Naive thymus-derived CD4-positive, alpha-beta T cell (primary cell): ENCODE measurements at regions not wholly inside any gene's neighbourhood (a gene's known extent, or its start where the extent isn't known, plus 50 kb on each side); places are given as distances from the start of the nearest gene placed in this dataset.

Experiments
- ATAC-seq: fragments of 150-1000 bp; cut with Tn5 transposase; 2 replicates; pipeline ENCODE4 v1.10.0; 2021; ENCODE audit warnings: mild to moderate bottlenecking, moderate library complexity
- CTCF ChIA-PET: fragments of 350-600 bp; sonication (Branson Sonifier 250); formaldehyde crosslinking; loops from one replicate; lab custom pipeline; 2021; ENCODE audit warnings: antibody characterized with exemption; lab: Charles Lee
- POLR2A ChIA-PET: fragments of 350-600 bp; sonication (Branson Sonifier 250); formaldehyde crosslinking; loops from one replicate; lab custom pipeline; 2021; ENCODE audit warnings: antibody characterized with exemption, inconsistent platforms; lab: Charles Lee
- DNase-seq, 9 donors: peaks; one replicate each; pipeline versions ENCODE4 v3.0.0 to v3.0.0-alpha.2; 2020 to 2022; ENCODE audit warnings: mixed read lengths in 1 of 9
- H3K27ac ChIP-seq: one replicate; pipeline ENCODE4 v1.7.0; 2013; ENCODE audit warnings: mild to moderate bottlenecking, low read depth, low read length, moderate library complexity
- H3K27me3 ChIP-seq, 2 donors: one replicate each; pipeline ENCODE4 v1.7.0; 2013; ENCODE audit warnings: low read length in 2 of 2, mild to moderate bottlenecking in 2 of 2, moderate library complexity in 2 of 2; ENCODE audit not compliant: control insufficient read depth in 2 of 2, insufficient read depth in 2 of 2
- H3K36me3 ChIP-seq, 3 experiments: 1 replicate in 2 of 3; 2 replicates in 1 of 3; pipeline ENCODE4 v1.7.0; 2013; ENCODE audit warnings: low read length in 3 of 3, mild to moderate bottlenecking in 3 of 3, moderate library complexity in 1 of 3; ENCODE audit not compliant: insufficient read depth in 3 of 3, control insufficient read depth in 2 of 3
- H3K4me1 ChIP-seq, 2 donors: one replicate each; pipeline ENCODE4 v1.7.0; 2013; ENCODE audit warnings: low read length in 2 of 2, mild to moderate bottlenecking in 2 of 2, moderate library complexity in 1 of 2; ENCODE audit not compliant: control insufficient read depth in 2 of 2, insufficient read depth in 2 of 2
- H3K4me3 ChIP-seq: 2 replicates; pipeline ENCODE4 v1.7.0; 2013; ENCODE audit warnings: mild to moderate bottlenecking, low read length
- H3K9me3 ChIP-seq, 3 experiments: 1 replicate in 2 of 3; 2 replicates in 1 of 3; pipeline ENCODE4 v1.7.0; 2013; ENCODE audit warnings: low read length in 3 of 3; ENCODE audit not compliant: control insufficient read depth in 2 of 3
- H3K27ac Mint-ChIP-seq, 9 donors: one replicate each; pipeline ENCODE4 v1.8.0; 2020 to 2022; ENCODE audit warnings: mixed read lengths in 9 of 9, mild to moderate bottlenecking in 8 of 9, moderate library complexity in 5 of 9, inconsistent platforms in 2 of 9
- H3K27me3 Mint-ChIP-seq, 5 donors: one replicate each; pipeline ENCODE4 v1.8.0; 2021 to 2022; ENCODE audit warnings: mixed read lengths in 5 of 5, mild to moderate bottlenecking in 1 of 5
- H3K36me3 Mint-ChIP-seq, 5 donors: one replicate each; pipeline ENCODE4 v1.8.0; 2020 to 2022; ENCODE audit warnings: mixed read lengths in 5 of 5, mild to moderate bottlenecking in 3 of 5, inconsistent platforms in 1 of 5
- H3K4me1 Mint-ChIP-seq, 7 donors: one replicate each; pipeline ENCODE4 v1.8.0; 2020 to 2022; ENCODE audit warnings: mixed read lengths in 7 of 7, mild to moderate bottlenecking in 3 of 7, inconsistent platforms in 1 of 7
- H3K4me3 Mint-ChIP-seq, 10 donors: one replicate each; pipeline ENCODE4 v1.8.0; 2020 to 2022; ENCODE audit warnings: mild to moderate bottlenecking in 10 of 10, mixed read lengths in 10 of 10, moderate library complexity in 6 of 10, inconsistent platforms in 2 of 10
- H3K9me3 Mint-ChIP-seq, 11 donors: one replicate each; pipeline ENCODE4 v1.8.0; 2020 to 2022; ENCODE audit warnings: mixed read lengths in 11 of 11, mild to moderate bottlenecking in 4 of 11, inconsistent platforms in 1 of 11, moderate library complexity in 1 of 11
- intact Hi-C, 2 donors: fragments of 100-400 bp; cut with micrococcal nuclease; formaldehyde crosslinking; loops; one replicate each; pipeline ENCODE4 v1.15.1; 2023

DNA sequence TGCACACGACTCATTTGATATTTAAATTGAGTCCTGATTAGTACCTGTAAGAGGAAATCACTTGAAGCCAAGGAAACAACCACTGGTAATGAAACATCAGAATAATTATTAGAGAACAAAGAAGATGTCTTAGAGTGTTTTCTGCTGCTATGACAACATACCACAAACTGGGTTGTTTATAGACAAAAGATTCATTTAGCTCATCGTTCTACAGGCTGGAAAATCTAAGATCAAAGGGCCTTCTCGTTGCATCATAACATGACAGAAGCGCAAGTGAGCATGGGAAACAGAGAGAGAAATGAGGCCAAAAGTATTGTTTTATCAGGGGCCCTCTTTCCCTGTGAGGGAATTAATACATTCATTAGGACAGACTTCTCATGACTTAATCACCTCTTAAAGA is 1024.0 kb upstream of the PCDH9 start:
- Histone ChIP-seq H3K4me1 (no peaks in the 10 kb centered on the region), H3K4me3 (no peak overlapping the region), H3K9me3 (no peaks in the 10 kb centered on the region), H3K27me3 (no peaks in the 10 kb centered on the region), H3K27ac (no peak overlapping the region), H3K36me3 (no peaks in the 10 kb centered on the region)
- H3K4me1 Mint-ChIP-seq = no peaks in the 10 kb centered on the region
- ChIA-PET CTCF (no interaction called here), POLR2A (no interaction called here)
- no peak for DNase-seq
- H3K27ac Mint-ChIP-seq = no peak overlapping the region
- no peak overlapping the region for H3K4me3 Mint-ChIP-seq
- intact Hi-C loops = no loop called here
- peaks cover 0 to 20% (median 4%) of the 10 kb centered on the region in 11 donors for H3K9me3 Mint-ChIP-seq
- ATAC-seq = no peak
- no peaks in the 10 kb centered on the region for H3K27me3 Mint-ChIP-seq
- H3K36me3 Mint-ChIP-seq = no peaks in the 10 kb centered on the region

DNA sequence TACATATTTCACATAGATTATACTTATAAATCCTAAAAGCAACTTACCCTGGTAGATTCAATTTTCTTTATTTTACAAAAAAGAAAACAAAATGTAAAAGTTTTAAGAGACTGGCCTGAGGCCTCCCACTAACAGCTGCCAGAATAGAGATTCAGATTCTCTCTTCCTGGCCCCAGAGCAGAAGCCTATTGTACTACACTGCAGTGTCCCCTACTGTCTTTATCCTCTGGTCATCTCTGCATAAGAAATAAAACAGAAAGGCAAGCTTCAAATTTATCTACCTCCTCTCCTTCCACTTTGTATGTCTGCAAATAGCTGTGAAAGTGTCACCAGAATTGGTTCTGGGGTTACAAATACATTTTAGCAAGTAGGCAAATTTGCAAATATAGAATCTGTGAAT is 1004.1 kb upstream of the PCDH9 start:
- Histone ChIP-seq H3K27ac (no peak overlapping the region), H3K27me3 (no peaks in the 10 kb centered on the region), H3K4me1 (no peaks in the 10 kb centered on the region), H3K9me3 (no peaks in the 10 kb centered on the region), H3K4me3 (no peak overlapping the region), H3K36me3 (no peaks in the 10 kb centered on the region)
- Mint-ChIP-seq H3K27ac (no peak overlapping the region), H3K4me3 (no peak overlapping the region), H3K27me3 (no peaks in the 10 kb centered on the region), H3K9me3 (peaks cover 0 to 17% (median 3%) of the 10 kb centered on the region in 11 donors), H3K36me3 (no peaks in the 10 kb centered on the region), H3K4me1 (peaks cover 0 to 2% (median 0%) of the 10 kb centered on the region in 7 donors)
- ATAC-seq (no peak), DNase-seq (no peak)
- POLR2A ChIA-PET = no interaction called here
- CTCF ChIA-PET = no interaction called here
- intact Hi-C loops = no loop called here

DNA sequence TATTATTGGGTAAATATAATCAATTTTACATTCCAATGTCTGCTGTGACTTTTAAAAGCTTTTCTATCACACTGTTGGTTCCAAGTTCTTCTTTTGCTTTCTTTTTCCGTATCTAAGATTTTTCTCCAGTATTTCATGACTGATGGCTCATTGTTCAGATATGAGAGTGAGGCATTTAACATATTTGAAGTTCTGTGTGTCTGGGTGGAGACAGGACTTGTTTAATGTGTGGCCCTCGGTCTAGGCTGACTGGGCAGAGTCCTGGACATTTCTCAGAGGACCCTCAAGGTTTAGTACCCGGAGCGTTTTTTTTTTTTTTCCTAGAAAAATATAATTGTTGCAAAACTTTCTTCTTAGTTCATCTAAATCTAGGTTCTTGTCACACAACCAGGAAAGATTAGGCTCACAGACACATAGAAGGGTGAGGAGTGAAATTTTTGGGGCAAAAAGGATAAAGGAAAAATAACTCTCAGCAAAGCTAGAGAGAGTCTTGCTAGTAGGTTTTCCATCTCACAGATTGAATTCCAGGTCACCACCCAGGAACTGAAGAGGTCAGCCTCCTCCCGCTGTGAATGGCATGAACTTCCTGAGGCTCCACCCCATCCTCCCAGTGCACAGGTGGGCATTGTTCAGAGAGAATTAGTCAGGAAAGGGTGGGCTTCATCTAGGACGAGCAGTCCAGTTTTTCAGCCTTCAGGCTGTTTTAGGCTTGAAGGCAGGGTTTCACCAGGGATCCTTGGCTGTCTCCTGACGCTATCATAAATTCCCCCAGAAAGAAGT is 1002.4 kb upstream of the PCDH9 start:
- H3K4me1 Mint-ChIP-seq = no peaks in the 10 kb centered on the region
- intact Hi-C loops = no loop called here
- ATAC-seq = no peak
- ChIA-PET CTCF (interaction anchor here (0.8 kb wide), 1 partner anchor 13 kb away, joined by 3 read pairs; no protein-coding TSS in a partner anchor), POLR2A (interaction anchor here (0.7 kb wide), 1 partner anchor 49 kb away, joined by 3 read pairs; no protein-coding TSS in a partner anchor)
- H3K27ac ChIP-seq = no peak overlapping the region
- no peaks in the 10 kb centered on the region for H3K27me3 Mint-ChIP-seq
- no peak for DNase-seq
- H3K9me3 Mint-ChIP-seq = peaks cover 0 to 22% (median 4%) of the 10 kb centered on the region in 11 donors
- H3K36me3 ChIP-seq = no peaks in the 10 kb centered on the region
- no peaks in the 10 kb centered on the region for H3K4me1 ChIP-seq
- no peaks in the 10 kb centered on the region for H3K9me3 ChIP-seq
- no peak overlapping the region for H3K4me3 ChIP-seq
- no peaks in the 10 kb centered on the region for H3K36me3 Mint-ChIP-seq
- no peak overlapping the region for H3K27ac Mint-ChIP-seq
- no peak overlapping the region for H3K4me3 Mint-ChIP-seq
- H3K27me3 ChIP-seq = no peaks in the 10 kb centered on the region

DNA sequence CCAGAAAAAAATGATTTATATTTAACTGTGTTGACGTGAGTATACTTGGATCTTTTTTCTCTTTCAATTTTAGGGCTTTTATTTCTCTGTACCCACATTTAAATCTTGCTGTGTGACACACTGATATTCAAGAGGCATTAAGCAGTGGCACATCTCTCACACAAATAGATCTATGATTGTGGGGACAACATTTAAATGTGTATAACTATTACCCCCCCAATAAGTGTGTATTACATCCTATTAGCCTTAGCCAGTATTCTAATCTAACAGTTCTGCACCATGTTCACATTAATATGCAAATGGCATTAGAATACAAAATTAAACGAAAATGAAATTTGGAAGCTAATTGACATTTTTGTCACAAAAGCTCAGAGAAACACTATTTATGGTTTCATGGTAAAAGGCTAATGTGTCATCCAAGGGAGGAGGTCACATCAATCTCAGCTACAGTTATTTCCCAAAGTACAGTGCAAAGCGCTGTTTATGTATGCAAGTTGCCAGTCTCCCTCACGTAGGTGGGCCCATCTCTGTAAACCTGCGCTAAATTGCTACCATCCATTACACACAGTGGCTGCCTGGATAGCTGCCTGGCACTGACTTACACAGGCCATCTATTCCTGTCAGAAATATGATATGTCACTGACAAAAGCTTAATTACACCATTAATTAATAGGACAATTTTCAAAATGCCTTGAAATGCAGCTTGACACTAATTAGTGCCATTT is 984.7 kb upstream of the PCDH9 start:
- no peak overlapping the region for H3K27ac ChIP-seq
- H3K4me1 Mint-ChIP-seq = no peaks in the 10 kb centered on the region
- no peaks in the 10 kb centered on the region for H3K36me3 ChIP-seq
- no peak overlapping the region for H3K4me3 ChIP-seq
- DNase-seq (no peak), ATAC-seq (no peak)
- H3K27me3 Mint-ChIP-seq = no peaks in the 10 kb centered on the region
- H3K27me3 ChIP-seq = no peaks in the 10 kb centered on the region
- intact Hi-C loops = no loop called here
- no peak overlapping the region for H3K4me3 Mint-ChIP-seq
- no peak overlapping the region for H3K27ac Mint-ChIP-seq
- POLR2A ChIA-PET = no interaction called here
- peaks cover 0 to 25% (median 6%) of the 10 kb centered on the region in 11 donors for H3K9me3 Mint-ChIP-seq
- no peaks in the 10 kb centered on the region for H3K4me1 ChIP-seq
- H3K36me3 Mint-ChIP-seq = no peaks in the 10 kb centered on the region
- CTCF ChIA-PET = no interaction called here
- H3K9me3 ChIP-seq = no peaks in the 10 kb centered on the region

DNA sequence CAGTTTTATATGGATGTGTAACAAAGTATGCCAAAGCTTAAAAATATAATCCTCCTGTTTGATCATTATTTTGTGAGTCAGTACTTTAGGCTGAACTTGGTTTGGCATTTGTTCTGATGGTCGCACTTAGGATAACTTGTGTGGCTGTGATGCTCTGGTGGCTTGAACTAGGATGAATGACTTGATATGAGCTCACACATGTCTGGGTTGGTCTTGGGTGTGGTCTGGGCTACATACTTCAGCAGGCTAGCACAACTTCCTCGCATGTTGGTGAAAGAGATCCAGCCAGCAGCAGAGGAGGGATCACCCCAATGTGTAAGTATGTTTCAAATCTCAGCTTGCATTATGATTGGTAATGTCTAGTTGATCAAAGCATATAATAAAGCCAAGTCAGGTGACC is 969.1 kb upstream of the PCDH9 start:
- peaks cover 0 to 2% (median 0%) of the 10 kb centered on the region in 3 experiments for H3K9me3 ChIP-seq
- ATAC-seq = no peak
- H3K36me3 Mint-ChIP-seq = no peaks in the 10 kb centered on the region
- H3K4me3 ChIP-seq = no peak overlapping the region
- H3K27ac ChIP-seq = no peak overlapping the region
- H3K4me1 ChIP-seq = no peaks in the 10 kb centered on the region
- no peaks in the 10 kb centered on the region for H3K4me1 Mint-ChIP-seq
- H3K4me3 Mint-ChIP-seq = no peak overlapping the region
- no peaks in the 10 kb centered on the region for H3K36me3 ChIP-seq
- no peak for DNase-seq
- intact Hi-C loops = no loop called here
- ChIA-PET CTCF (no interaction called here), POLR2A (no interaction called here)
- H3K27ac Mint-ChIP-seq = no peak overlapping the region
- H3K27me3 ChIP-seq = no peaks in the 10 kb centered on the region
- no peaks in the 10 kb centered on the region for H3K27me3 Mint-ChIP-seq
- H3K9me3 Mint-ChIP-seq = peaks cover 0 to 4% (median 0%) of the 10 kb centered on the region in 11 donors

DNA sequence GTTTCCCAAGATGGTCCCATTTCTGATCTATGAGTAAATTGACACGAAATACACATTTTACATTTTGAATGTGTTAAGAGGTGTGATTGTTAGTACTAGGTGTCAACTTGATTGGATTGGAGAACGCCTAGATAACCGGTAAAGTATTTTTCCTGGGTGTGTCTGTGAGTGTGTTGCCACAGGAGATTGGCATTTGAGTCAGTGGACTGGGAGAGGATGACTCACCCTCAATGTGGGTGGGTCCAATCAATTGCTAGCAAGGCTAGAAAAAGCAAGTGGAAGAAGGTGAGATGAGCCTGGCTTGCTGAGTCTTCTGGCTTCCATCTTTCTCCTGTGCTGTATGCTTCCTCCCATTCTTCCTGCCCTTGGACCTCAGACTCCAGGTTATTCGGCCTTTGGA is 960.7 kb upstream of the PCDH9 start:
- Histone ChIP-seq H3K36me3 (no peaks in the 10 kb centered on the region), H3K27ac (no peak overlapping the region), H3K27me3 (no peaks in the 10 kb centered on the region), H3K9me3 (no peaks in the 10 kb centered on the region), H3K4me1 (no peaks in the 10 kb centered on the region), H3K4me3 (no peak overlapping the region)
- Mint-ChIP-seq H3K9me3 (peaks cover 2 to 22% (median 6%) of the 10 kb centered on the region in 11 donors), H3K4me1 (no peaks in the 10 kb centered on the region), H3K27ac (no peak overlapping the region), H3K27me3 (no peaks in the 10 kb centered on the region), H3K36me3 (no peaks in the 10 kb centered on the region), H3K4me3 (no peak overlapping the region)
- ChIA-PET POLR2A (no interaction called here), CTCF (no interaction called here)
- DNase-seq (no peak), ATAC-seq (no peak)
- intact Hi-C loops = no loop called here
